GM21529 (cell line): ENCODE measurements at regions not wholly inside any gene's neighbourhood (a gene's known extent, or its start where the extent isn't known, plus 50 kb on each side); places are given as distances from the start of the nearest gene placed in this dataset.

Experiments used
- ATAC-seq: cut with Tn5 transposase; IDR thresholded peaks from one replicate; pipeline ENCODE4 v1.9.1; 2021; ENCODE audit not compliant: unreplicated experiment

GRCh38 chr11:27968461-27968860 lies 139.5 kb downstream of the KIF18A start:
- ATAC-seq: no peak

GRCh38 chr11:27965559-27965958 lies 142.4 kb downstream of the KIF18A start:
- ATAC-seq: no peak

GRCh38 chr11:27963370-27963769 lies 144.6 kb downstream of the KIF18A start:
- ATAC-seq: no peak

GRCh38 chr11:27949951-27950738 lies 157.8 kb downstream of the KIF18A start:
- ATAC-seq: no peak

GRCh38 chr11:27945348-27945747 lies 162.6 kb downstream of the KIF18A start:
- ATAC-seq: no peak

GRCh38 chr11:27938011-27938410 lies 169.9 kb downstream of the KIF18A start:
- ATAC-seq: no peak

GRCh38 chr11:27934830-27935145 lies 173.2 kb downstream of the KIF18A start:
- ATAC-seq: no peak

GRCh38 chr11:27933992-27934829 lies 173.7 kb downstream of the KIF18A start:
- ATAC-seq: no peak

- no peak for ATAC-seq
Measured at GRCh38 chr11:27931770-27932169, 176.2 kb downstream of the KIF18A start.

GRCh38 chr11:27930946-27931345 lies 177.0 kb downstream of the KIF18A start:
- ATAC-seq: no peak

- no peak for ATAC-seq
Measured at GRCh38 chr11:27928809-27929208, 179.1 kb downstream of the KIF18A start.

- ATAC-seq: no peak
Measured at GRCh38 chr11:27926981-27927481, 180.9 kb downstream of the KIF18A start.

GRCh38 chr11:27926486-27926885 lies 181.5 kb downstream of the KIF18A start:
- no peak for ATAC-seq

GRCh38 chr11:27921472-27921871 lies 186.5 kb downstream of the KIF18A start:
- ATAC-seq: no peak

GRCh38 chr11:27916541-27917100 lies 191.3 kb downstream of the KIF18A start:
- peak; percentile 94 for ATAC-seq

- ATAC-seq: no peak
Measured at GRCh38 chr11:27914080-27914479, 193.9 kb downstream of the KIF18A start.

- no peak for ATAC-seq
Measured at GRCh38 chr11:27913650-27914049, 194.3 kb downstream of the KIF18A start.

- ATAC-seq: no peak
Measured at GRCh38 chr11:27912916-27913315, 195.0 kb downstream of the KIF18A start.

GRCh38 chr11:27910186-27910931 lies 197.6 kb downstream of the KIF18A start:
- no peak for ATAC-seq

- no peak for ATAC-seq
Measured at GRCh38 chr11:27909386-27909785, 198.6 kb downstream of the KIF18A start.

- no peak for ATAC-seq
Measured at GRCh38 chr11:27908621-27909020, 199.3 kb downstream of the KIF18A start.
